HepG2 (cell line): ENCODE measurements at regions not wholly inside any gene's neighbourhood (a gene's known extent, or its start where the extent isn't known, plus 50 kb on each side); places are given as distances from the start of the nearest gene placed in this dataset.
A peak's percentile ranks its signal among the peaks of the same experiment; 100 is the strongest.

Source experiments
- ATF1 ChIP-seq: IDR thresholded peaks from 2 replicates; pipeline ENCODE4 v1.6.1; 2016; ENCODE audit warnings: mild to moderate bottlenecking, control low read depth
- ATF2 ChIP-seq: sonication (generic); formaldehyde crosslinking; IDR thresholded peaks from 2 replicates; pipeline ENCODE4 v1.4.0; 2020; ENCODE audit warnings: missing genetic modification reagents
- BCL3 ChIP-seq: sonication (generic); formaldehyde crosslinking; IDR thresholded peaks from 2 replicates; pipeline ENCODE4 v1.5.1; 2020; ENCODE audit warnings: mild to moderate bottlenecking, missing genetic modification reagents, moderate library complexity
- CERS6 ChIP-seq: sonication (generic); formaldehyde crosslinking; IDR thresholded peaks from 2 replicates; pipeline ENCODE4 v1.5.0; 2020; ENCODE audit warnings: missing genetic modification reagents
- EP300 ChIP-seq, 3 experiments: sonication (generic) in 1 of 3; formaldehyde crosslinking in 1 of 3; IDR thresholded peaks; 2 replicates each; pipeline versions ENCODE4 v1.5.1 to v1.6.1; 2011 to 2020; ENCODE audit warnings: low read depth in 2 of 3, low read length in 2 of 3, borderline replicate concordance in 1 of 3, improper control_type of control experiment in 1 of 3, mild to moderate bottlenecking in 1 of 3, missing genetic modification reagents in 1 of 3, moderate library complexity in 1 of 3
- FOSL2 ChIP-seq: sonication (generic); formaldehyde crosslinking; IDR thresholded peaks from 2 replicates; pipeline ENCODE4 v1.4.0; 2020; ENCODE audit warnings: missing genetic modification reagents
- IRF2 ChIP-seq: IDR thresholded peaks from 2 replicates; pipeline ENCODE4 v1.6.1; 2018; ENCODE audit warnings: missing genetic modification reagents, missing compliant biosample characterization
- MAFK ChIP-seq, 2 experiments: IDR thresholded peaks in 1 of 2; conservative IDR thresholded peaks in 1 of 2; 2 replicates each; pipeline ENCODE4 v1.6.1; 2011; ENCODE audit warnings: improper control_type of control experiment in 2 of 2, low read length in 2 of 2
- PAXIP1 ChIP-seq: sonication (generic); formaldehyde crosslinking; conservative IDR thresholded peaks from 2 replicates; pipeline ENCODE4 v1.4.0; 2020; ENCODE audit warnings: mild to moderate bottlenecking, missing genetic modification reagents, moderate library complexity
- POGK ChIP-seq: sonication (generic); formaldehyde crosslinking; conservative IDR thresholded peaks from 2 replicates; pipeline ENCODE4 v1.8.0; 2022; ENCODE audit warnings: mild to moderate bottlenecking, moderate library complexity, missing genetic modification reagents
- RFX5 ChIP-seq: IDR thresholded peaks from 2 replicates; pipeline ENCODE4 v1.6.1; 2011; ENCODE audit warnings: low read depth, low read length, improper control_type of control experiment
- TBL1XR1 ChIP-seq: fragments of 150-350 bp; IDR thresholded peaks from 2 replicates; pipeline ENCODE4 v1.6.1; 2014; ENCODE audit warnings: borderline replicate concordance, low read length; ENCODE audit not compliant: partially characterized antibody
- ZBTB43 ChIP-seq: sonication (generic); formaldehyde crosslinking; conservative IDR thresholded peaks from 2 replicates; pipeline ENCODE4 v1.4.0; 2020; ENCODE audit warnings: missing genetic modification reagents
- ZNF468 ChIP-seq: sonication (generic); formaldehyde crosslinking; IDR thresholded peaks from 2 replicates; pipeline ENCODE4 v1.8.0; 2022; ENCODE audit warnings: mild to moderate bottlenecking, moderate library complexity, missing genetic modification reagents
- ZNF496 ChIP-seq: sonication (generic); formaldehyde crosslinking; IDR thresholded peaks from 2 replicates; pipeline ENCODE4 v1.8.1; 2023; ENCODE audit warnings: mild to moderate bottlenecking, moderate library complexity, missing genetic modification reagents; ENCODE audit not compliant: insufficient replicate concordance
- ZNF556 ChIP-seq: sonication (generic); formaldehyde crosslinking; IDR thresholded peaks from 2 replicates; pipeline ENCODE4 v1.4.0; 2020; ENCODE audit warnings: mild to moderate bottlenecking, missing genetic modification reagents, borderline replicate concordance
- ZNF616 ChIP-seq: sonication (generic); formaldehyde crosslinking; IDR thresholded peaks from 2 replicates; pipeline ENCODE4 v1.5.0; 2020; ENCODE audit warnings: low read depth, mild to moderate bottlenecking, missing genetic modification reagents
- ZNF674 ChIP-seq: sonication (generic); formaldehyde crosslinking; IDR thresholded peaks from 2 replicates; pipeline ENCODE4 v1.5.0; 2020; ENCODE audit warnings: low read depth, mild to moderate bottlenecking, missing genetic modification reagents
- ZNF678 ChIP-seq: sonication (generic); formaldehyde crosslinking; IDR thresholded peaks from 2 replicates; pipeline ENCODE4 v1.4.0; 2020; ENCODE audit warnings: mild to moderate bottlenecking, missing genetic modification reagents

GRCh38 chr6:8166156-8166555 lies 63.8 kb upstream of the EEF1E1 start (continued):
- TF ChIP-seq CERS6 (CRISPR knock-in tag): no peak
- TF ChIP-seq ZNF616 (CRISPR knock-in tag): no peak
- TF ChIP-seq ZNF674: no peak
- TF ChIP-seq ATF1 (CRISPR knock-in tag): no peak
- 0 out of 2 replicates have a peak, but pooled peaks have one; percentile 52 for TF ChIP-seq ZBTB43 (CRISPR knock-in tag)
- TF ChIP-seq ZNF556: no peak
- 0 out of 2 replicates have a peak, but pooled peaks have one; percentile 19 for TF ChIP-seq PAXIP1
- no peak for TF ChIP-seq POGK (CRISPR knock-in tag)
- peak; percentile 41; the same call in 1 of the 2 replicates for TF ChIP-seq FOSL2
- TF ChIP-seq MAFK (conservative IDR thresholded peaks at IDR 0.05 in 1 of 2, IDR thresholded peaks at IDR 0.05 in 1 of 2; ENCODE audit: low read length in 2 of 2): no peak
- no peak for TF ChIP-seq TBL1XR1
- no peak for TF ChIP-seq ZNF468 (CRISPR knock-in tag)
- no peak for TF ChIP-seq ZNF496
- no peak for TF ChIP-seq RFX5
- peak in 1 of 2 experiments; percentile 46; a peak in 1 of 4 replicates for TF ChIP-seq EP300 (IDR thresholded peaks at IDR 0.05; ENCODE audit: low read depth in 2 of 2, low read length in 2 of 2)
- no peak; the same call in 1 of the 2 replicates for TF ChIP-seq EP300 (CRISPR knock-in tag; IDR thresholded peaks at IDR 0.05; ENCODE audit: borderline replicate concordance)
- TF ChIP-seq IRF2: no peak
- no peak for TF ChIP-seq ZNF678
- TF ChIP-seq BCL3 (CRISPR knock-in tag): no peak
- TF ChIP-seq ATF2 (CRISPR knock-in tag): no peak
